Astrocyte (in vitro differentiated cells and primary cell): ENCODE measurements at regions not wholly inside any gene's neighbourhood (a gene's known extent, or its start where the extent isn't known, plus 50 kb on each side); places are given as distances from the start of the nearest gene placed in this dataset.

Source experiments
- CTCF ChIP-seq: IDR thresholded peaks from 2 replicates; pipeline ENCODE4 v1.5.1; 2011; ENCODE audit warnings: low read depth, mild to moderate bottlenecking, inconsistent platforms, low read length, moderate library complexity; ENCODE audit not compliant: insufficient read depth
- EZH2 ChIP-seq: IDR thresholded peaks from 2 replicates; pipeline ENCODE4 v1.6.1; 2012; ENCODE audit warnings: mild to moderate bottlenecking, low read length, inconsistent platforms; ENCODE audit not compliant: insufficient read depth

- TF ChIP-seq CTCF, result no peak
- TF ChIP-seq EZH2, result no peak
Measured at GRCh38 chr9:13975611-13976290, 338.2 kb downstream of the NFIB start.
